M059J (cell line): ENCODE measurements at regions not wholly inside any gene's neighbourhood (a gene's known extent, or its start where the extent isn't known, plus 50 kb on each side); places are given as distances from the start of the nearest gene placed in this dataset.
"Not testable (repeated sequence)": the region's sequence is repeated elsewhere in the genome, so short reads cannot be mapped to it uniquely, and the experiment has no call there.

ENCODE experiments used
- DNase-seq: peaks from one replicate; pipeline ENCODE4 v3.0.0-alpha.2; 2012; ENCODE audit warnings: low read depth

GRCh38 chr1:181172082-181172481 is 83.6 kb downstream of the IER5 start:
- DNase-seq, result no peak

DNA sequence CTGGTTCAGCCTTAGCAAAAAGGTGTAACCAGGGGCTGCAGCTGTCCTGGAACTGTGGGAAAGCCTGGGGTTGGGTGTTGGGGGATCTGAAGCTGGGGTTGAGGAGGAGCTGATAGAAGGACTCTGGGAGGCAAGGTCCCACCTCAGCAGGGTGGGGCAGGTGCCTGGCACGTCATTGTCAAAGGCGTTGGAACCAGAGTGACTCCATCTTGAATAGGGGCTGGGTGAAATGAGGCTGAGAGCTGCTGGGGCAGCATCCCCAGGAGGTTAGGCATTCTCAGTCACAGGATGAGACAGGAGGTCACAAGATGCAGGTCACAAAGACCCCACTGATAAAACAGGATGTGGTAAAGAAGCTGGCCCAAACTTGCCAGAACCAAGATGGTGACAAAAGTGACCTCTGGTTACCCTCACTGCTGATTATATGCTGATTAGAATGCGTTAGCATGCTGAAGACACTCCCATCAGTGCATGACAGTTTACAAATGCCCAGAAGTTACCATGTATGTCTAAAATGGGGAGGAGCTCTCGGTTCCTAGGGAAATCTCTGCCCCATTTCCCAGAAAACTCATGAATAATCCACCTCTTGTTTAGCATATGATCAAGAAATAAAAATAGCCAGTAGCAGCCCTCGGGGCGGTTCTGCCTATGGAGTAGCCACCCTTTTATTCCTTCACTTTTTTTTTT is 85.4 kb downstream of the IER5 start:
- peak; percentile 86 for DNase-seq

DNA sequence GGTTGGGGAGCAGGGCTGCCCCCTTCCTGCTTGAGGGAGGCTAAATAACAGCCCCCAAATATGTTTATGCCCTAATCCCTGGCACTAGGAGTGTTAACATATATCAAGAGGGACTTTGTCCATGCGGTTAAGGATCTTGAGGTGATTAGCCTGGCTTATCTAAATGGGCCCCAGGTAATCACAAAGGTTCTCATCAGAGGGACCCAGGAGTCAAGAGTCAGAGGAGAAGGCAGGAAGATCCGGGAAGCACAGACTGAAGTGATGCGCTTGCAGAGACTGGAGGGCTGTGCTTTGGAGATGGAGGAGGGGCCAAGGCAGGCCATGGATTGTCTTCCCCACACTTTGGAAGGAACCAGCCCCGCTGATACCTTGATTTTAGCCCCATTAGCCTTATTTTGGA is 86.4 kb downstream of the IER5 start:
- no peak for DNase-seq

DNA sequence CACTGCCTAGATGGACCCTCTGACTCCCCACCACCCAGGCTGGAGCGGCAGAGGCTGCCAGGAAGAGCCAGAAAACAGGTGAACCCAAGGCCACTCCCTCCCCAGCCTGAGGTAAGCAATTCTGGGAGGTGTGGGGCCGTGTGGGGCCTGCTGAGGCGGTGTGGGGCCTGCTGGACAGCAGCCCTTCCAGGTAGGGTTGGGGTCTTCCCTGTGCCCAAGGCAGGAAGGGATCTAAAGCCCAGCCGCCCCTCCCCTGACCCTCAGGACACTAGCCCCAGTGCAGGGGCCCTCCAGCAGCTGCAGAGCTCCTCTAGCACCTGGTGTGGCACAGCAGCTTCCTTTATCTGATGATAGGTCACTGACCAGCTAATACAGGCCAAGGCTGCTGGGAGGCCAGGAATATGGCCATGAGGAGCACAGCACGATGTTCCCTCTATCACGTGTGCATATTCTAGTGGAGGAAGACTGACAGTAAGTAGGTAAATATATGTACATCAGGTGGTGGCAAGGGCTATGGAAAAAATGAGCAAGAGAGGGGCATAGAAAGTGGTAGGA is 86.9 kb downstream of the IER5 start:
- no peak for DNase-seq

DNA sequence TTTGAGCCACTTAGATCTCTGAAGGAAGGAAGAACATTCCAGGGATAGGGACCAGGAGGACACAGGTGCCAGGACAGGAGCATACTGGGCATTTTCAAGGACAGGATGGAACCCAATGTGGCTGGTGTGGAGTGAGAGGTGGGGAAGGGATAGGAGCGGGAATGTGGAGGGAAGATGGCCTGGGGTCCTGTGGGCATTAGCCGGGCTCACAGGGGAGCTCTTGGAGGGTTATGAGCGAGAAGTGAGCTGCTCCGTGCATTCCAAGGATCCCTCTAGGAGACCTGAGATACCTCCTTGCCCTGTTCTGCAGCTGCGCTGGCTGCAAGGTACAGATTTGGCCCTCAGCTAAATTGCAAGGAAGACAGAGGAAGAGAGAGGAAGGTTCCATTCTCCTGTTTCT is 87.5 kb downstream of the IER5 start:
- no peak for DNase-seq

DNA sequence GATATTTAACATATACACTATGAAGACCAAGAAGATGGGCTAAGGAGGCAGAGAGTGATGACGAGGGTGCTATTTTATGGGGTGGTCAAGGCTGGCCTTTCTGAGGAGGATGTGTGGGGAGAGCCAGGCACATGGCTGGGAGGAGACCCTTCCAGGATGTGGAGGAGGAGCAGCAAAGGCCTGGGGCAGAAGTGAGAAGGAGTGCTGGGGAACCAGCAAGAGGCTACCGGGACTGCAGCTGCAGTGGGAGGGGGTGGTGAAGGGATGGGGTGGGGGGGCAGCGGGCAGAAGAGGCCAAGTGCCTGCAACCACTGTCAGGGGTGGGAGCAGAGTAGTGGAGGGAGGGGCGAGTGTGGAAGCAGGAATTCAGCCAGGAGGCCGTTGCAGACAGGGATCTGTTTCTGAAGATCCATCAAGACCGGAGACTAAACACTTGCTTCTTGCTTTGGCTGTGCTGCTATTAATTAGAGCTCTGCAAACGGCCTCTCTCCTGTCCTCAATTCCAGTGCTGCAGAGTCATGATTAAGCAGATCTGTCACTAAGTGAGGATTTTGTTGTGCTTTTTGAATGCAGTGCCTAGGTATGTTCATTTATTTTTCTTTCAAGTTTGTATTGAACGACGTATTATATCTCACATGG is 89.9 kb downstream of the IER5 start:
- no peak for DNase-seq

DNA sequence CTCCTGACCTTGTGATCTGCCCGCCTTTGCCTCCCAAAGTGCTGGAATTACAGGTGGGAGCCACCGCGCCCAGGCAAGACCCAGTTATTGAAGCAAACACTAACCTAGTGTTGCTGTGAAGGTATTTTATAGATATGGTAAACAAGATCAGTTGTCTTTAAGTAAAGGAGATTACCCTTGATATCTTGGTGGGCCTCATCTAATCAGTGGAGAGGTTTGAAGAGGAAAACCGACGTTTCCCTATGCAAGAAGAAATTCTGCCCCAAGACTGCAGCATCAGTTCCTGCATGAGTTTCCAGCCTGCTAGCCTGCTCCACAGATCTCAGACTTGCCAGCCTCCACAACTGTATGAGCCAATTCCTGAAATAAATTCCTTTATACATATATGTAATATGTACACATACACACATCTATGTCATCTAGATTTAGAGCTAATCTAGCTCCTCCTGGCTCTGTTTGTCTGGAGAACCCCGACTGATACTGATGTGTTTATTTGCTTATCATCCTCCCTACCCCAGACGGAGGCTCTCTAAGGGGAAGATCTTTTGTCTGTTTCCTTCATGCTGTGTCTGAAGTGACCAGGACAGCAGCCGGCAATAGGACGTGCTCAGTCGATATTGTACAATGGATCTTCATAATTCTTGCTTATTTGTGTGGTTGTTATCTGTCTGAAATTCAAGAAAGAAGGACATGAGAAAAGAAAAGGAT is 90.9 kb downstream of the IER5 start:
- DNase-seq, result no peak

DNA sequence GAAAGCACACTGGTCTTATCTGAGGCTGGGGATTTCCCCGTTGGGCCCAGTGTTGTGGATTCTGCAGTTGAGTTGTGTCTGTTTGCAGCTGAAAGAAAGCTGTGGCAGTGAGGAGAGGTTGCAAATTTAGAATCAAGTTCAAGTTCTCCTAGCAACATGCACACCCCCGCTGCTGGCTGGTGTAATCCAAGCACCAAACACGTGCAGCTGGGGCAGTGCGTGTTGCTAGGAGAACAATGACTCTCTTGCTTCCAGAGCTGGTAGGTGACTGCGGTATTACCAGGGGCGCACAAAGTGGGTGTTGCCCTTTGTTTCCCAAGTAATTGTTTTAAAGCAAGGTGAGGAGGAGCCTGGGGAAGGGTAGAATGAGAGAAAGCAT is 91.5 kb downstream of the IER5 start:
- DNase-seq, result peak; percentile 34

DNA sequence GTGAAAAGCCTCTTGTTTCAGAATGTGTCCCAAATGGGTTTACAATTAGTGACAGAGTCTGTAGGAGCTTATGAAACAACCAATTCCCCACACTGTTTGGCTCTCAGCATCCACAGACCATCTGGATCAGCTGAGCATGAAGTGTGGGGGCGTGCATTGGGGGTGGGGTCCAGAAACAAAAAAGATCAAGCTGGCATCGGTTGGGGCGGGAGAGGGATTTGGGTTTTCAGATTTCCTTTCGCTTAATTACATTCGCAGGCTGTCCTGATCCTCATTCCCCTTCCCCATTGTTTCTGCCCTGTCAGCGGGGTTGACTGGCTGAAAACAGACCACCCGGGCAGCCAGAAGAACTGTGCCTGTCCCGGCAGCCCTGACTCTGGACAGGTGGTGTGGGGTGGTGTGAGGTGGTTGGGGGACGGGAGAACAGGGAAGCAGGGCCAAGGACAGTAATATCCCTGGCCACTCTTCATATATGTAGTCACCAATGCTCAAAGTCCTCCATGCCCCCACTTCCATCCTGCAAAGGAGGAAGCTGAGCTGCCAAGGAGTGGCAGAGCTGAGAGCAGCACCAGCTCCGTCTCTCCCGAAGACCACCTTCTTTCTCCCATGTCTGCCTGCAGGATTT is 92.0 kb downstream of the IER5 start:
- no peak for DNase-seq

DNA sequence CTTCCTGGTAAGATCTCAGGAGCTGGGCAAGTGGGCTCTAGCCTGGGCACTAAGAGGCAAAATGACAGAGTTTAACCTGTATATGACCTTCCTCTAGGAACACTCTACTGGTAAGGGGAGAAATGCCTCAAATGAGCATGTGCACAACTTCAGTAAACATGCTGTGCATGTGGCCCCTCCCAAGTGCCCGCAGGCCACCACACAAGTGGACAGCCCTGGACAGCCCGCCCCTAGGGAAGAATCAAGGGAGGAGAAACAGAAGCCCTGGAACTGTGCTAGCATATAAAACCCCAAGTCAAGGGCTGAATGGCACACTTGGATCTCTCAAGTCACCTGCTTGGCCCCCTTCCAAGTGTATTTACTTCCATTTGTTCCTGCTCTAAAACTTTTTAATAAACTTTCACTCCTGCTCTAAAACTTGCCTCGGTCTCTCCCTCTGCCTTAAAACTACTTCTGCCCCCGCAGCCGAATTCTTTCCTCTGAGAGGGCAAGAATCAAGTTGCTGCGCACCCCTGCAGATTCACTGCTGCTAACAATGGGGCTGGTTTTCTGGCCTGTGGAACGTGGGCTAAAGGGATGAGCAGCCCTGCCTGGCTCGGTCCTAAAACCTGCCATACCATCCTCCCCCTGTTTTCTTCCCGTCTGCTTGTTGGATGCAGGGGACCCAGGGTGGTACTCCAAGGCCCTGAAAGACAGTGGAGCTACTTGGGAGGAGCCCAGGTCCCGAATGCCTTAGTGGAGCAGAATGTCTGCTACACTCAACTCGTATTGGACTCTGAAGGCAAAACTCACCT is 93.5 kb downstream of the IER5 start:
- DNase-seq, result no peak

GRCh38 chr1:181184621-181185020 is 96.1 kb downstream of the IER5 start:
- DNase-seq, result no peak

DNA sequence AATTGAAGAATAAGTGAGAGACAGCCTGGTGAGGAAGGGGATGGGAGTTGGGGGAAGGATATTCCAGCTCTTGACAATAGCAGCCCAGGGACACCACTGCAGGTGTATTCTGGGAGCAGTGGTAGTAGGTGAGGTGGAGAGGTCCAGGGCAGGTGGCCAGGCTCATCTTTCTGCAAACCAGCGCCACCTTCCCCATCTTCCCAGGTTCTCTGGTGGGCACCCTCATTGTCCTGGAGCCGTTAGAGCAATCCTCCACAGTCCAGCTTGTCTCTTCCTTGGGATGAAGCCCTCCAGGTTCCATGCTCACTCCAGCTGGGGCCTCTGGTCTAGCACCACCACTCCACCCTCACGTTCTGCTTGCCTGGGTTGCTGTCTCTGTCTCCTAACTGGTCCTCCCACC is 97.0 kb downstream of the IER5 start:
- no peak for DNase-seq

- DNase-seq, result not testable (repeated sequence)
Measured at GRCh38 chr1:181186133-181186532, 97.6 kb downstream of the IER5 start.

GRCh38 chr1:181187337-181188126 is 99.0 kb downstream of the IER5 start:
- no peak for DNase-seq

GRCh38 chr1:181189245-181189644 is 100.7 kb downstream of the IER5 start:
- no peak for DNase-seq

DNA sequence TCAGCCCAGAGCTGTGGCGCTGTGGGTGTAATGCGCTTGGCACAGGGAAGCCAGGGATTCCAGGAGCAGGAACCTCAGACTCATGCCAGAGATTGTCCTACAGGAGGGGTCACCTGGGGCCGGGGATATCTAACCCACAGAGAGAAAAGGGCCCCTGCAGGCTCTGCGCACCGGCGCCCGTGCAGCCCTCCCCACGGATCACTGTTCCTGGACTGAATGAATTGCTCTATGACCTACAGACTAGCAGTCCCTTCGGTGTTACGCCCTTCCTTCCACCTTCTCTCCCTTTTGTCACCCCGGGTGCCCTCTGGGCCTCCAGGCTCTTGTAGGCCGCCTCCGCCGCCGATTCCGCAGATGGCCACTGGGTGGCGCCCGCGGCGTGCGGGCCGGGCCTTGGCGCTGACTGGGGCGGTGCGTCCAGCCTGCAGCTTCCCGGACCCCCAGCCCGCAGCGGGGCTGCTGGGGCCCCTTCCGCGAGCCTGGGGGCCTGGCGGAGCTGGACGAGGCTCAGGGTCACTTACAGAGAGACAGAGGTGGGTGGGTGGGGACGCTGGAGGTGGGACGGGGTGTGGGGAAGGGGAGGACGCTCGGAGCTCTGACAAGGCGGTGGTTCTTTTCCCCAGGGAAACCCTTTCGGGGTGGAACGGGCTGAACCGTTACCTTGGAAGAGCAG is 101.3 kb downstream of the IER5 start:
- DNase-seq, result peak; percentile 40

- peak; percentile 10 for DNase-seq
Measured at GRCh38 chr1:181190364-181191035, 102.0 kb downstream of the IER5 start.

DNA sequence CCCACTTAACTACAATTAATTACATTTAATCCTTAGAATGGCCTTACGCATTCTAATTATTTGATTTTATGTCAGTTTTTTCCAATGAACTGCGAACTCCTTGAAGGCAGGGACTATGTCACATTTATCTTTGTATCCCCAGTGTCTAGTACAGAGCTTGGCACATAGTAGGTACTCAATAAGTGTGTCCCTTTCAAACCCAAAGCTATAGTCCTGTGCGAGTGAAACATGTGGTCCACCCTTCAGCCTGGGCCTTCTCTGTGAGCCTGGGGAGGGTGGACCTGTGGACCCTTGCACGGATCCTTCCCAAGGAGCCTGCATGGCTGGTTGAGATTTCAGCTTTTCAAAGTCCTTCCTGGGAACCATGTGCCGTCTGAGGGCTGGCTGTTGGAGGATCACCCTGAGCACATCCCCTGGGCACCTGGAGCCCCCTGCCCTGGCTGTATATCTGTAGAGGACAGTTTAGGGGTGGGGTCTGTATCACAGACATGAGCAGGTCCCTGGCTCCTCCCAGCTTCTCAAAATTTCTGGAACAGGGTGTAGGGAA is 103.1 kb downstream of the IER5 start:
- no peak for DNase-seq

DNA sequence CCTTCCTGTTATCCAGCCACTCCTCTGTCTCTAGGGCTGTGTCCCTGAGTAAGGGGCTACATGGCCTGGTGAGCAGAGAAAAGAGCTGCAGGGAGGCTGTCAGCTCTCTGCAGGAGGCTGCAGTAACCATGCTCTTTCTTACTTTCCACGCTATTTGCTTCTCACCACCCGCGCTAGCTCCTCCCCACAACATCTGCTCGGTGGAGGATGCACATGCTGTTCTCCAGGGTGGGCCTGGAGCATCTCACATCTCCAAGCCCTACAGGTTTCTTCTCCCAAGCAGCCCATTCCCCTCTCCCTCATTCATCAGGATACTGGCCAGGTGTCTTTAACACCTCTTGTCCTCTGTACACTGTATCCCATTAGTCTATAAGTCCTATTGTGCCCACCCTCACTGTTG is 103.8 kb downstream of the IER5 start:
- no peak for DNase-seq
